Activated CD8-positive, alpha-beta T cell treated with anti-CD3 and anti-CD28 coated beads for 36 hours (primary cell): ENCODE measurements at regions not wholly inside any gene's neighbourhood (a gene's known extent, or its start where the extent isn't known, plus 50 kb on each side); places are given as distances from the start of the nearest gene placed in this dataset.

Source experiments
- ATAC-seq: fragments of 200-7000 bp; cut with Tn5 transposase; one replicate; pipeline ENCODE4 v1.10.0; 2021; ENCODE audit warnings: mild to moderate bottlenecking, moderate library complexity
- CTCF ChIA-PET: fragments of 350-600 bp; sonication (Branson Sonifier 250); formaldehyde crosslinking; loops from one replicate; lab custom pipeline; 2021; ENCODE audit warnings: antibody characterized with exemption; lab: Charles Lee
- POLR2A ChIA-PET: fragments of 350-600 bp; sonication (Branson Sonifier 250); formaldehyde crosslinking; loops from one replicate; lab custom pipeline; 2021; ENCODE audit warnings: antibody characterized with exemption; lab: Charles Lee
- DNase-seq: peaks from one replicate; pipeline ENCODE4 v3.0.0-alpha.2; 2020
- H3K27ac Mint-ChIP-seq: one replicate; pipeline ENCODE4 v1.8.0; 2021; ENCODE audit warnings: mild to moderate bottlenecking, mixed read lengths
- H3K27me3 Mint-ChIP-seq: one replicate; pipeline ENCODE4 v1.8.0; 2021; ENCODE audit warnings: mixed read lengths
- H3K36me3 Mint-ChIP-seq: one replicate; pipeline ENCODE4 v1.8.0; 2021; ENCODE audit warnings: low read depth, mixed read lengths
- H3K4me1 Mint-ChIP-seq: one replicate; pipeline ENCODE4 v1.8.0; 2021; ENCODE audit warnings: low read depth, mixed read lengths
- H3K4me3 Mint-ChIP-seq: one replicate; pipeline ENCODE4 v1.8.0; 2021; ENCODE audit warnings: mild to moderate bottlenecking, moderate library complexity, mixed read lengths
- H3K9me3 Mint-ChIP-seq: one replicate; pipeline ENCODE4 v1.8.0; 2021; ENCODE audit warnings: mixed read lengths
- CTCF ChIP-seq: fragments of 200-600 bp; IDR thresholded peaks from one replicate; pipeline ENCODE4 v1.8.0; 2022; ENCODE audit warnings: antibody characterized with exemption, mild to moderate bottlenecking
- intact Hi-C: fragments of 100-400 bp; cut with micrococcal nuclease; formaldehyde crosslinking; loops from one replicate; pipeline ENCODE4 v1.10.0; 2022

- H3K4me1 Mint-ChIP-seq, result peaks cover 5% of the 10 kb centered on the region
- no peaks in the 10 kb centered on the region for H3K27me3 Mint-ChIP-seq
These were observed 222.9 kb downstream of the MTERF1 start for GRCh38 chr7:91657483-91658071.

GRCh38 chr7:91659096-91659495 is 221.4 kb downstream of the MTERF1 start:
- Mint-ChIP-seq H3K4me1 (peaks cover 5% of the 10 kb centered on the region), H3K4me3 (no peak overlapping the region), H3K9me3 (peaks cover 2% of the 10 kb centered on the region), H3K27me3 (no peaks in the 10 kb centered on the region), H3K27ac (no peak overlapping the region), H3K36me3 (no peaks in the 10 kb centered on the region)
- intact Hi-C loops, result no loop called here
- CTCF ChIA-PET, result no interaction called here
- no peak for TF ChIP-seq CTCF
- no peak for ATAC-seq
- POLR2A ChIA-PET, result no interaction called here
- no peak for DNase-seq

More at GRCh38 chr7:91657483-91658071, 222.9 kb downstream of the MTERF1 start:
- intact Hi-C loops, result no loop called here
- Mint-ChIP-seq H3K27ac (no peak overlapping the region), H3K9me3 (no peaks in the 10 kb centered on the region), H3K4me3 (no peak overlapping the region), H3K36me3 (no peaks in the 10 kb centered on the region)
- ATAC-seq (no peak), DNase-seq (no peak)
- ChIA-PET POLR2A (no interaction called here), CTCF (no interaction called here)
- no peak for TF ChIP-seq CTCF

- Mint-ChIP-seq H3K27ac (no peak overlapping the region), H3K9me3 (peaks cover 3% of the 10 kb centered on the region), H3K4me3 (no peak overlapping the region), H3K27me3 (no peaks in the 10 kb centered on the region), H3K4me1 (peaks cover 5% of the 10 kb centered on the region), H3K36me3 (no peaks in the 10 kb centered on the region)
- ATAC-seq, result peak; percentile 27
- ChIA-PET POLR2A (no interaction called here), CTCF (interaction anchor here (0.6 kb wide), 1 partner anchor 937 kb away, joined by 4 read pairs; no protein-coding TSS in a partner anchor)
- no peak for DNase-seq
- intact Hi-C loops, result no loop called here
- no peak for TF ChIP-seq CTCF
These were observed 219.7 kb downstream of the MTERF1 start for GRCh38 chr7:91660734-91661356.

- ATAC-seq (no peak), DNase-seq (no peak)
- Mint-ChIP-seq H3K27me3 (no peaks in the 10 kb centered on the region), H3K9me3 (peaks cover 4% of the 10 kb centered on the region), H3K27ac (no peak overlapping the region), H3K4me3 (no peak overlapping the region), H3K4me1 (peaks cover 5% of the 10 kb centered on the region), H3K36me3 (no peaks in the 10 kb centered on the region)
- ChIA-PET CTCF (no interaction called here), POLR2A (no interaction called here)
- no peak for TF ChIP-seq CTCF
- intact Hi-C loops, result no loop called here
These were observed 218.8 kb downstream of the MTERF1 start for GRCh38 chr7:91661727-91662126.

GRCh38 chr7:91668217-91668616 is 212.3 kb downstream of the MTERF1 start:
- intact Hi-C loops, result no loop called here
- ChIA-PET CTCF (no interaction called here), POLR2A (no interaction called here)
- ATAC-seq (no peak), DNase-seq (no peak)
- no peak overlapping the region for H3K4me3 Mint-ChIP-seq
- H3K27ac Mint-ChIP-seq, result no peak overlapping the region
- TF ChIP-seq CTCF, result no peak
- H3K36me3 Mint-ChIP-seq, result no peaks in the 10 kb centered on the region
- H3K9me3 Mint-ChIP-seq, result peaks cover 4% of the 10 kb centered on the region
- H3K4me1 Mint-ChIP-seq, result no peaks in the 10 kb centered on the region
- no peaks in the 10 kb centered on the region for H3K27me3 Mint-ChIP-seq
